ENCODE measurements at regions not wholly inside any gene's neighbourhood (a gene's known extent, or its start where the extent isn't known, plus 50 kb on each side); places are given as distances from the start of the nearest gene placed in this dataset.

DNA sequence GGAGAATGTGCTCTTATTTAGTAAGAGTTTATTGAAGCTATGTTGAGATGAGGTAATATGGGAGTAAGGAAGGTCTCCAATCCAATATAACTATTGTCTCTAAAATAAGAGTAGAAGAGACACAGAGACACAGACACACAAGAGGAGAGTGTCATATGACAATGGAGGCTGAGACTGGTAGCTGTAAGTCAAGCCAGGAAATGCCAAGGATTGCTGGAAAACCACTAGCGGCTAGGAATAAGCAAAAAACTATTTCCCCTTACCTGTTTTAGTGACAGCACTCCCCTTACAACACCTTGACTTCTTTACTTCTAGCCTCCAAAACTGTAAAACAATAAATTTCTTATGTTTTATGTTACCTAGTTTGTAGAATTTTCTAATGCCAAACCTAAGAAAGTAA, 1652.8 kb downstream of the LRRC4C start:
- TF ChIP-seq ZNF384 (IDR thresholded peaks at IDR 0.05; ENCODE audit: borderline replicate concordance, low read depth, low read length): no peak
- DNase-seq (ENCODE audit: low read depth, low spot score): no peak
- no peak overlapping the region for H3K4me3 ChIP-seq
- intact Hi-C loops (cut with micrococcal nuclease; ENCODE audit: unreplicated experiment): no loop called here
- ChIA-PET POLR2A (no interaction called here), RAD21 (ENCODE audit: unreplicated experiment) (no interaction called here), CTCF (interaction anchor here (0.8 kb wide), 1 partner anchor 19 kb away, joined by 4 read pairs; no protein-coding TSS in a partner anchor), SMC1A (ENCODE audit: uncharacterized antibody, unreplicated experiment) (no interaction called here)
- in situ Hi-C loops (cut with MboI): no loop called here
- FAIRE-seq: no peak
- H3K79me2 ChIP-seq (ENCODE audit: control insufficient read depth, insufficient read depth, low read length): no peaks in the 10 kb centered on the region
- H2AFZ ChIP-seq (ENCODE audit: control insufficient read depth, low read depth, low read length): no peak overlapping the region
- H3K9ac ChIP-seq (ENCODE audit: control insufficient read depth, insufficient read depth, low read length): no peak overlapping the region
- WGBS (ENCODE audit: insufficient coverage, insufficient replicate concordance, low lambda C conversion rate, missing lambda C conversion rate): 0% methylated on average over 1 of the region's 1 CpG
- no peaks in the 10 kb centered on the region for H4K20me1 ChIP-seq (ENCODE audit: control insufficient read depth, insufficient read depth)
- no peaks in the 10 kb centered on the region for H3K4me1 ChIP-seq (ENCODE audit: control insufficient read depth, insufficient read depth, low read length)
- no peaks in the 10 kb centered on the region for H3K27me3 ChIP-seq (replicated peaks in 1 of 2; ENCODE audit: control insufficient read depth in 2 of 2, insufficient read depth in 2 of 2, low read length in 1 of 2)
- no peak overlapping the region for H3K4me2 ChIP-seq (ENCODE audit: control insufficient read depth, insufficient read depth)
- H3K27ac ChIP-seq (ENCODE audit: control insufficient read depth, insufficient read depth): no peak overlapping the region
- H3K9me3 ChIP-seq (replicated peaks; ENCODE audit: control insufficient read depth, insufficient read depth, low read length): no peaks in the 10 kb centered on the region
- H3K36me3 ChIP-seq (ENCODE audit: control insufficient read depth in 2 of 2, insufficient read depth in 2 of 2, low read length in 1 of 2): no peaks in the 10 kb centered on the region
- no TSS peak for BruUV-seq (replicated peaks)
- no peak for ATAC-seq

DNA sequence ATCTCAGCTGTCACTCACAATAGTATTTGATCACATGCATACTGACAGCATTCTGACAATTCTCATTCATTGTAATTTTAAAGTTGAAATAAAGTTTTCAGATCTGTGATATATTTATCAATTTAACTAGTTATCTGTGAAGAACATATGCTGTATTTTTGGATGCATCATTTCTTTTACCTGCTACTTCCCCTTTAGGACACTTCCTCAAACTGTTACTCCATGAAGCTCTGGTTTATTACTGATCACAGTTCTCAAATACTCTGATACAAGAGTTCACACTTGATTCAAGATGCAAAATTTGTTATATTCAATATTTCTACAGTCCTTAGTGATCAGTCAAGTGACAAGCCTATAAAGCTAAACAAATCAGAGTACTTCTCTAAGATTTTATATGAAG, 1655.2 kb downstream of the LRRC4C start:
- TF ChIP-seq ESRRA (IDR thresholded peaks at IDR 0.05; ENCODE audit: low read length) (no peak), CBX5 (IDR thresholded peaks at IDR 0.05; ENCODE audit: low read depth) (no peak), STAT1 (conservative IDR thresholded peaks at IDR 0.05) (no peak), TARDBP (IDR thresholded peaks at IDR 0.05; ENCODE audit: borderline replicate concordance) (no peak), EED (IDR thresholded peaks at IDR 0.05; ENCODE audit: low read depth) (no peak), GATAD2B (conservative IDR thresholded peaks at IDR 0.05; ENCODE audit: low read depth) (no peak), SREBF2 (IDR thresholded peaks at IDR 0.05; ENCODE audit: low read length) (no peak), EZH2 (IDR thresholded peaks at IDR 0.05; ENCODE audit: borderline replicate concordance, control insufficient read depth, low read depth, low read length) (no peak), NFXL1 (IDR thresholded peaks at IDR 0.05; ENCODE audit: borderline replicate concordance) (no peak), RBBP5 (conservative IDR thresholded peaks at IDR 0.05) (no peak), BHLHE40 (IDR thresholded peaks at IDR 0.05; ENCODE audit: borderline replicate concordance in 1 of 2, low read depth in 2 of 2, low read length in 1 of 2) (no peak), CHD2 (IDR thresholded peaks at IDR 0.05; ENCODE audit: borderline replicate concordance, low read depth, low read length) (no peak), ZBTB4 (CRISPR knock-in tag; IDR thresholded peaks at IDR 0.05) (no peak)
- FAIRE-seq (no peak), DNase-seq (ENCODE audit: low read depth, low spot score) (no peak), ATAC-seq (no peak)
- H3K36me3 ChIP-seq (ENCODE audit: control insufficient read depth in 2 of 2, insufficient read depth in 2 of 2, low read length in 1 of 2): no peaks in the 10 kb centered on the region
- no TSS peak for BruUV-seq (replicated peaks)
- no peaks in the 10 kb centered on the region for H4K20me1 ChIP-seq (ENCODE audit: control insufficient read depth, insufficient read depth)
- no peak overlapping the region for H3K4me3 ChIP-seq
- no peak overlapping the region for H3K27ac ChIP-seq (ENCODE audit: control insufficient read depth, insufficient read depth)
- no peak overlapping the region for H2AFZ ChIP-seq (ENCODE audit: control insufficient read depth, low read depth, low read length)
- SMC1A ChIA-PET (ENCODE audit: uncharacterized antibody, unreplicated experiment): no interaction called here
- CTCF ChIA-PET: no interaction called here
- no peaks in the 10 kb centered on the region for H3K4me1 ChIP-seq (ENCODE audit: control insufficient read depth, insufficient read depth, low read length)
- RAD21 ChIA-PET (ENCODE audit: unreplicated experiment): no interaction called here
- no peaks in the 10 kb centered on the region for H3K9me3 ChIP-seq (replicated peaks; ENCODE audit: control insufficient read depth, insufficient read depth, low read length)
- no peaks in the 10 kb centered on the region for H3K79me2 ChIP-seq (ENCODE audit: control insufficient read depth, insufficient read depth, low read length)
- intact Hi-C loops (cut with micrococcal nuclease; ENCODE audit: unreplicated experiment): no loop called here
- no peak overlapping the region for H3K4me2 ChIP-seq (ENCODE audit: control insufficient read depth, insufficient read depth)
- no peaks in the 10 kb centered on the region for H3K27me3 ChIP-seq (replicated peaks in 1 of 2; ENCODE audit: control insufficient read depth in 2 of 2, insufficient read depth in 2 of 2, low read length in 1 of 2)
- no peak overlapping the region for H3K9ac ChIP-seq (ENCODE audit: control insufficient read depth, insufficient read depth, low read length)
- in situ Hi-C loops (cut with MboI): no loop called here
- POLR2A ChIA-PET: no interaction called here
